ENCODE measurements at regions not wholly inside any gene's neighbourhood (a gene's known extent, or its start where the extent isn't known, plus 50 kb on each side); places are given as distances from the start of the nearest gene placed in this dataset.

- TF ChIP-seq CTCF (IDR thresholded peaks at IDR 0.05; ENCODE audit: unreplicated experiment in 3 of 3), result no peak
These were observed 103.3 kb upstream of the DST start for GRCh38 chr6:56745971-56746370.

GRCh38 chr6:56745081-56745480 lies 102.4 kb upstream of the DST start:
- Mint-ChIP-seq H3K4me3 (no peak overlapping the region), H3K9me3 (no peaks in the 10 kb centered on the region), H3K27ac (no peak overlapping the region), H3K4me1 (peaks cover 33% of the 10 kb centered on the region), H3K36me3 (ENCODE audit: low read depth) (no peaks in the 10 kb centered on the region), H3K27me3 (ENCODE audit: low read depth) (no peaks in the 10 kb centered on the region)
- no peak for TF ChIP-seq CTCF (IDR thresholded peaks at IDR 0.05; ENCODE audit: unreplicated experiment in 3 of 3)

More at GRCh38 chr6:56745971-56746370, 103.3 kb upstream of the DST start:
- H3K4me1 Mint-ChIP-seq, result peaks cover 33% of the 10 kb centered on the region
- H3K4me3 Mint-ChIP-seq, result no peak overlapping the region
- H3K27me3 Mint-ChIP-seq (ENCODE audit: low read depth), result no peaks in the 10 kb centered on the region
- H3K9me3 Mint-ChIP-seq, result no peaks in the 10 kb centered on the region
- no peak overlapping the region for H3K27ac Mint-ChIP-seq
- no peaks in the 10 kb centered on the region for H3K36me3 Mint-ChIP-seq (ENCODE audit: low read depth)

GRCh38 chr6:56744528-56744927 lies 101.8 kb upstream of the DST start:
- no peak overlapping the region for H3K4me3 Mint-ChIP-seq
- H3K27ac Mint-ChIP-seq, result no peak overlapping the region
- H3K9me3 Mint-ChIP-seq, result no peaks in the 10 kb centered on the region
- peaks cover 33% of the 10 kb centered on the region for H3K4me1 Mint-ChIP-seq
- no peaks in the 10 kb centered on the region for H3K36me3 Mint-ChIP-seq (ENCODE audit: low read depth)
- TF ChIP-seq CTCF (IDR thresholded peaks at IDR 0.05; ENCODE audit: unreplicated experiment in 3 of 3), result no peak
- H3K27me3 Mint-ChIP-seq (ENCODE audit: low read depth), result no peaks in the 10 kb centered on the region

GRCh38 chr6:56742122-56742791 lies 99.6 kb upstream of the DST start:
- peak overlapping the region; percentile 44 to 88 (median 78) for H3K27ac Mint-ChIP-seq
- H3K27me3 Mint-ChIP-seq (ENCODE audit: low read depth), result no peaks in the 10 kb centered on the region
- H3K36me3 Mint-ChIP-seq (ENCODE audit: low read depth), result no peaks in the 10 kb centered on the region
- H3K4me1 Mint-ChIP-seq, result peaks cover 32% of the 10 kb centered on the region
- peak overlapping the region; percentile 41 to 65 (median 60) for H3K4me3 Mint-ChIP-seq
- no peak for TF ChIP-seq CTCF (IDR thresholded peaks at IDR 0.05; ENCODE audit: unreplicated experiment in 3 of 3)
- H3K9me3 Mint-ChIP-seq, result no peaks in the 10 kb centered on the region

- no peaks in the 10 kb centered on the region for H3K27me3 Mint-ChIP-seq (ENCODE audit: low read depth)
These were observed 98.8 kb upstream of the DST start for GRCh38 chr6:56741472-56741871.

More at GRCh38 chr6:56741472-56741871, 98.8 kb upstream of the DST start:
- TF ChIP-seq CTCF (IDR thresholded peaks at IDR 0.05; ENCODE audit: unreplicated experiment in 3 of 3), result no peak
- H3K27ac Mint-ChIP-seq, result peak overlapping the region in 1 of 3 experiments; percentile 71
- peaks cover 24% of the 10 kb centered on the region for H3K4me1 Mint-ChIP-seq
- no peaks in the 10 kb centered on the region for H3K36me3 Mint-ChIP-seq (ENCODE audit: low read depth)
- H3K9me3 Mint-ChIP-seq, result no peaks in the 10 kb centered on the region
- H3K4me3 Mint-ChIP-seq, result peak overlapping the region in 1 of 3 experiments; percentile 29
